ENCODE measurements at regions not wholly inside any gene's neighbourhood (a gene's known extent, or its start where the extent isn't known, plus 50 kb on each side); places are given as distances from the start of the nearest gene placed in this dataset.
"Not testable (repeated sequence)": the region's sequence is repeated elsewhere in the genome, so short reads cannot be mapped to it uniquely, and the experiment has no call there.

DNA sequence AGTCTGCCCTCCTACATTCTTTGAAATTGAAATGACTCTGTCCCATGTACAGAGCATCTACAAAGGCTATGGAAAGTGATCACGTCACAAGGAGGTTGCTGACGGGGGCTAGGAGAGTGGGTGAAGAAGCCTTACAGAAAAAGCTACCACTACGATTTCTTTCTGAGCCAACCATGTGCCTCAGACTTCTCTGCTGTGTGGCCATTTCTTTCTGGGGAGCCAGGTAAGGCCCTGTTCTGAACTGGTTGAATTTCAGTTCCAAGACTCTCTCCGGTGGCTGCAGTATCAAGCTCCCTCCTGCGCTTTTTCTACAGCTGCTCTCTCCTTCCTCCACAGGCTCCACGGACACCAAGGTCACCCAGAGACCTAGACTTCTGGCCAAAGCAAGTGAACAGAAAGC is 112.5 kb upstream of the PRSS1 start:
- TF ChIP-seq POLR2A (IDR thresholded peaks at IDR 0.05) = no peak
- TF ChIP-seq, protein P1, sequence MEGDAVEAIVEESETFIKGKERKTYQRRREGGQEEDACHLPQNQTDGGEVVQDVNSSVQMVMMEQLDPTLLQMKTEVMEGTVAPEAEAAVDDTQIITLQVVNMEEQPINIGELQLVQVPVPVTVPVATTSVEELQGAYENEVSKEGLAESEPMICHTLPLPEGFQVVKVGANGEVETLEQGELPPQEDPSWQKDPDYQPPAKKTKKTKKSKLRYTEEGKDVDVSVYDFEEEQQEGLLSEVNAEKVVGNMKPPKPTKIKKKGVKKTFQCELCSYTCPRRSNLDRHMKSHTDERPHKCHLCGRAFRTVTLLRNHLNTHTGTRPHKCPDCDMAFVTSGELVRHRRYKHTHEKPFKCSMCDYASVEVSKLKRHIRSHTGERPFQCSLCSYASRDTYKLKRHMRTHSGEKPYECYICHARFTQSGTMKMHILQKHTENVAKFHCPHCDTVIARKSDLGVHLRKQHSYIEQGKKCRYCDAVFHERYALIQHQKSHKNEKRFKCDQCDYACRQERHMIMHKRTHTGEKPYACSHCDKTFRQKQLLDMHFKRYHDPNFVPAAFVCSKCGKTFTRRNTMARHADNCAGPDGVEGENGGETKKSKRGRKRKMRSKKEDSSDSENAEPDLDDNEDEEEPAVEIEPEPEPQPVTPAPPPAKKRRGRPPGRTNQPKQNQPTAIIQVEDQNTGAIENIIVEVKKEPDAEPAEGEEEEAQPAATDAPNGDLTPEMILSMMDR (IDR thresholded peaks at IDR 0.05) = no peak
- no peak for DNase-seq
- Histone ChIP-seq H3K4me3 (no peak overlapping the region), H3K9me3 (no peaks in the 10 kb centered on the region), H3K27me3 (no peaks in the 10 kb centered on the region), H3K4me1 (no peaks in the 10 kb centered on the region), H3K27ac (no peak overlapping the region), H3K36me3 (no peaks in the 10 kb centered on the region)
- intact Hi-C loops (cut with DNase I; ENCODE audit: low total_unique reads) = no loop called here

DNA sequence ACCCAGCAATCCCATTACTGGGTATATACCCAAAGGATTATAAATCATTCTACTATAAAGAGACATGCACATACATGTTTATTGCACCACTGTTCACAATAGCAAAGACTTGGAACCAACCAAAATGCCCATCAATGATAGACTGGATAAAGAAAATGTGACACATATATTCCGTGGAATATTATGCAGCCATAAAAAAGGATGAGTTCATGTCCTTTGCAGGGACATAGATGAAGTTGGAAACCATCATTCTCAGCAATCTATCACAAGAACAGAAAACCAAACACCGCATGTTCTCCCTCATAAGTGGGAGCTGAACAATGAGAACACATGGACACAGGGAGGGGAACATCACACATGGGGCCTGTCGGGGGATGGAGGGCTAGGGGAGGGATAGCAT is 113.2 kb upstream of the PRSS1 start:
- H3K27me3 ChIP-seq; H3K36me3 ChIP-seq; intact Hi-C loops (cut with DNase I; ENCODE audit: low total_unique reads); H3K27ac ChIP-seq; DNase-seq; H3K4me1 ChIP-seq; H3K4me3 ChIP-seq; H3K9me3 ChIP-seq: not testable (repeated sequence)

DNA sequence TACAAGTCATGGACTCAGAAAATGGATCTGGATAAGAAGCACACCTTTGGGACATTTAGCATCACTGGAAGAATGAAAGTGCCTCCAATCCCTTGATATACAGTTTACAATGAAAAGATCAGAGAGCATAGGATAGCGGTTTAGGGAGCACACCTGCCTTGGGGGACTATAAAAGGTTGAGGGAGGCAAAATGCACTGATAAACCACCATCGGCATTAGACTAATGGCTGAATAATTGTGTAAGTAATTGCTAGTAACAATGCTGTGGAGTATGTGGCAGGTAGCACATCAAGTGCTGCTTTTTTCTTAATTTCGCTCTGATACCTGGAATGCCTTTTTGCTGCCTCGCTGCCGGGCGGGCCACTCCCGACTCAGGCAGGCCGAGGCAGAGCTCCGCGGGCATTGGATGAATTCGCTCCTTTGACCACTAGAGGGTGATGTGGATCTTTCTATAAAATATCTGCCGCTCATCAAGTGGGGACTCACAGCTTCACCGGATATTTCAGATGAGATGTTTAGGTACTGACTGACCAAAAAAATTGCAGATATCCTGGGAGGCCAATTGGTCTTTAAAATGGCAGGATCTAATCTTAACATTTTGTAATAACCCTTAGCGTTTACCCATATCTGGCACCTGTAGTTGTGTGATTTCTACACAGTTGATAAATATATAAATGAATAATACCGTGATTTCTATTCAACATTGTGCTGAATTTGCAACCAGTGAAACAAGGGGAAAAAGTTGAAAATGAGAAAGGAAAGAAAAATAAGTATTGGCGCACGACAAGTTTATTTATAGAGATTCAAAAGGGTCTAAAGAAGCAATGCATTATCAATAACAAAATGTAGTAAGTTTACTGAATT is 116.8 kb upstream of the PRSS1 start:
- no peak for DNase-seq
- no peaks in the 10 kb centered on the region for H3K9me3 ChIP-seq
- no peak overlapping the region for H3K27ac ChIP-seq
- no peaks in the 10 kb centered on the region for H3K36me3 ChIP-seq
- no peaks in the 10 kb centered on the region for H3K27me3 ChIP-seq
- TF ChIP-seq, protein P1 (IDR thresholded peaks at IDR 0.05) = peak; percentile 35 to 52 (median 46)
- TF ChIP-seq POLR2A (IDR thresholded peaks at IDR 0.05) = no peak
- H3K4me3 ChIP-seq = no peak overlapping the region
- intact Hi-C loops (cut with DNase I; ENCODE audit: low total_unique reads) = no loop called here
- no peaks in the 10 kb centered on the region for H3K4me1 ChIP-seq

DNA sequence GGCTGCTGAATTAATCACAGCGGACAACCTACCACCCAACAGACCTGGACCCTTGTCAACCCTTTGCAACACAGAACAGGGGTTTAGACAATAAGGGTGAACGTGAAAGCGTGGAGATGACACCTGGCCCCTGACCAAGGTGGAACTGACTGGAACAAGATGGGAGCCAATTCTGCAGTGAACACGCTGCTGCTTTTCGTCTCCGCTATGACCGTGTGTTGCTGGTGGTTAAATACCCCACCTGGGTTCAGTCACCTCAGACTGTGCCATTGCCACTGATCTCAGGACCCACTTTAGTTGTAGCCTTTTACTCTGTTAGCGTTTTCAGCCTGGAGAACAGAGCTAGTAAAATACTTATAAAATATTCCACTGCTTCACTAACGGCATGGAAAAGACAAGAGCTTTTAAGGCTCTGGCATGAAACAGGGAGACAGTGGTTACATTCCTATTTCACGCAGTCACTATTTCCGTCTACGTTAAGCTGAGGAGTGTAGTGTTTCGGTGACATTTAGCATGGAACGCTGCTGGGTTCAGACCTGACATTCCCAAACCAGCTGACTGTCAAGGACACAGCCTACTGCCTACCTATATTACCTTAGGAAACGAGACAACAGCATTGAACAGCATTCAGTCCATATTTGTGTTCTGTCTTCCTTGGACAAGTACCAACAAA is 119.5 kb upstream of the PRSS1 start:
- intact Hi-C loops (cut with DNase I; ENCODE audit: low total_unique reads) = no loop called here
- TF ChIP-seq, protein P1 (IDR thresholded peaks at IDR 0.05) = no peak
- TF ChIP-seq POLR2A (IDR thresholded peaks at IDR 0.05) = no peak
- Histone ChIP-seq H3K27ac (no peak overlapping the region), H3K27me3 (no peaks in the 10 kb centered on the region), H3K36me3 (no peaks in the 10 kb centered on the region), H3K9me3 (no peaks in the 10 kb centered on the region), H3K4me1 (no peaks in the 10 kb centered on the region), H3K4me3 (no peak overlapping the region)
- no peak for DNase-seq

DNA sequence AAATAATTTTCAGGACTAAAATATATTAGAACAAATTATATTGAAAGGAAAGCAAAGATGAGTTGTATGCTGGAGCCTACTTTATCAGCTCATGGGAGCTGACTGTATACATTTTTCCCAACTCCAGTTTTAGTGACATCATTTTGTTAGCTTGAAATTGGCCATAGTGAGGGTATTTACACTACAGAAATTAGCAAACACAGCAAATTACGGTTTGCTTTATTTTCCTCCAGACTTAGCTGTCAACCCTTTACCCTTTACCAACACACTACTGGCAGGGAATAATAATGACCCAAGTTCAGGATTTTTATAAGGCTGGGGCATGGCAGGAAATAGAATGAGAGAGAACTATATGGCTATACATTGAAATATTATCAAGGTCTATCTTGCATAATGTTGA is 120.3 kb upstream of the PRSS1 start:
- Histone ChIP-seq H3K4me3 (no peak overlapping the region), H3K9me3 (no peaks in the 10 kb centered on the region), H3K27me3 (no peaks in the 10 kb centered on the region), H3K27ac (no peak overlapping the region), H3K4me1 (no peaks in the 10 kb centered on the region), H3K36me3 (no peaks in the 10 kb centered on the region)
- TF ChIP-seq POLR2A (IDR thresholded peaks at IDR 0.05) = no peak
- TF ChIP-seq, protein P1 (IDR thresholded peaks at IDR 0.05) = no peak
- no peak for DNase-seq
- intact Hi-C loops (cut with DNase I; ENCODE audit: low total_unique reads) = no loop called here

DNA sequence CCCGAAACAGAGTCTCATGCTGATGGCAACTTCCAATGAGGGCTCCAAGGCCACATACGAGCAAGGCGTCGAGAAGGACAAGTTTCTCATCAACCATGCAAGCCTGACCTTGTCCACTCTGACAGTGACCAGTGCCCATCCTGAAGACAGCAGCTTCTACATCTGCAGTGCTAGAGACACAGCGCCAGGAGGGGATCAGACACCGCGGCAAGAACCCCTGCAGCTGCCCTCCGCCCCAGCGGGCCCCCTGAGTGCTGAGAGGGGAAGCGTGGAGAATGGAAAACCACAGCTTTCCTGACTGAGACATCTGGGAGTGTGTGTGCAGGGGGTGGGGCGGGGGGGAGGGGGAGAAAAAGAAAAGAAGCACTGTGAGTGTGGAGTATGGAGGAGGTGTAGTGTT is 122.0 kb upstream of the PRSS1 start:
- intact Hi-C loops (cut with DNase I; ENCODE audit: low total_unique reads); DNase-seq: not testable (repeated sequence)

More for the DNA sequence above, 122.0 kb upstream of the PRSS1 start:
- not testable (repeated sequence) for H3K9me3 ChIP-seq, H3K4me1 ChIP-seq, H3K27me3 ChIP-seq, H3K36me3 ChIP-seq, H3K27ac ChIP-seq, H3K4me3 ChIP-seq
